OCI-LY1 (cell line): ENCODE measurements at regions not wholly inside any gene's neighbourhood (a gene's known extent, or its start where the extent isn't known, plus 50 kb on each side); places are given as distances from the start of the nearest gene placed in this dataset.

Experiments used
- H2AFZ ChIP-seq: fragments of 200-600 bp; sonication (generic), shearing (Covaris generic); 2 replicates; pipeline ENCODE4 v1.6.0; 2014; ENCODE audit warnings: antibody characterized with exemption, mild to moderate bottlenecking, low read length
- H3F3A ChIP-seq: fragments of 200-600 bp; sonication (generic), shearing (Covaris generic); 2 replicates; pipeline ENCODE4 v1.6.0; 2014; ENCODE audit warnings: mild to moderate bottlenecking, antibody characterized with exemption, low read length, moderate library complexity; ENCODE audit not compliant: insufficient read depth
- H3K27ac ChIP-seq: fragments of 200-600 bp; sonication (generic); 2 replicates; pipeline ENCODE4 v1.5.1; 2014; ENCODE audit warnings: low read length, mixed run types, mild to moderate bottlenecking, low read depth; ENCODE audit not compliant: poor library complexity, severe bottlenecking
- H3K27me3 ChIP-seq: fragments of 200-600 bp; sonication (generic); 2 replicates; pipeline ENCODE4 v1.6.0; 2014; ENCODE audit warnings: antibody characterized with exemption, mild to moderate bottlenecking, low read length, moderate library complexity; ENCODE audit not compliant: insufficient read depth
- H3K36me3 ChIP-seq: fragments of 200-600 bp; sonication (generic); 2 replicates; pipeline ENCODE4 v1.6.1; 2014; ENCODE audit warnings: mild to moderate bottlenecking, antibody characterized with exemption, low read length, moderate library complexity, mixed read lengths; ENCODE audit not compliant: insufficient read depth
- H3K4me1 ChIP-seq: fragments of 200-600 bp; sonication (generic); 2 replicates; pipeline ENCODE4 v1.5.1; 2014; ENCODE audit warnings: mild to moderate bottlenecking, low read length, moderate library complexity; ENCODE audit not compliant: insufficient read depth, severe bottlenecking
- H3K4me2 ChIP-seq: fragments of 200-600 bp; sonication (generic), shearing (Covaris generic); 2 replicates; pipeline ENCODE4 v1.6.1; 2014; ENCODE audit warnings: low read length
- H3K4me3 ChIP-seq: fragments of 200-600 bp; sonication (generic); 2 replicates; pipeline ENCODE4 v1.5.1; 2014; ENCODE audit warnings: low read length, low read depth, mild to moderate bottlenecking, mixed read lengths; ENCODE audit not compliant: poor library complexity, severe bottlenecking
- H3K79me2 ChIP-seq: fragments of 200-600 bp; shearing (Covaris generic); 2 replicates; pipeline ENCODE4 v1.6.1; 2016; ENCODE audit warnings: mixed run types, low read length, mixed read lengths; ENCODE audit not compliant: insufficient read depth
- H3K9ac ChIP-seq: fragments of 200-600 bp; sonication (generic), shearing (Covaris generic); 2 replicates; pipeline ENCODE4 v1.6.1; 2014; ENCODE audit warnings: mild to moderate bottlenecking, low read length, mixed read lengths
- H3K9me2 ChIP-seq: fragments of 200-600 bp; sonication (generic), shearing (Covaris generic); 2 replicates; pipeline ENCODE4 v1.6.1; 2014; ENCODE audit warnings: low read depth, mild to moderate bottlenecking, low read length, mixed read lengths
- H3K9me3 ChIP-seq: fragments of 200-600 bp; shearing (Covaris generic); 2 replicates; pipeline ENCODE4 v1.6.1; 2014; ENCODE audit warnings: low read length, mixed read lengths
- H4K20me1 ChIP-seq: fragments of 200-600 bp; sonication (generic), shearing (Covaris generic); 2 replicates; pipeline ENCODE4 v1.6.0; 2016; ENCODE audit warnings: mild to moderate bottlenecking, low read length; ENCODE audit not compliant: insufficient read depth
- CTCF ChIP-seq: fragments of 200-600 bp; sonication (generic), shearing (Covaris generic); IDR thresholded peaks from 2 replicates; pipeline ENCODE4 v1.5.1; 2017; ENCODE audit warnings: mild to moderate bottlenecking, antibody characterized with exemption, low read length, moderate library complexity, mixed read lengths
- EZH2 ChIP-seq: fragments of 200-600 bp; sonication (generic), shearing (Covaris generic); IDR thresholded peaks from 2 replicates; pipeline ENCODE4 v1.8.0; 2017; ENCODE audit warnings: borderline replicate concordance, mixed run types, mild to moderate bottlenecking, antibody characterized with exemption, low read length, moderate library complexity, mixed read lengths

- Histone ChIP-seq H3K36me3 (no peaks in the 10 kb centered on the region), H3K4me1 (peaks cover 9% of the 10 kb centered on the region), H3K27me3 (no peaks in the 10 kb centered on the region), H3K4me2 (no peak overlapping the region), H3K79me2 (no peaks in the 10 kb centered on the region), H3K27ac (no peak overlapping the region), H3K9ac (no peak overlapping the region), H3K9me3 (no peaks in the 10 kb centered on the region), H3K9me2 (no peaks in the 10 kb centered on the region), H3K4me3 (no peak overlapping the region), H3F3A (no peaks in the 10 kb centered on the region), H4K20me1 (no peaks in the 10 kb centered on the region), H2AFZ (no peak overlapping the region)
- TF ChIP-seq EZH2 (no peak), CTCF (no peak)
Measured at GRCh38 chr12:4852308-4852707, 57.4 kb upstream of the KCNA1 start.

- Histone ChIP-seq H3K4me3 (no peak overlapping the region), H3K4me1 (peaks cover 9% of the 10 kb centered on the region), H2AFZ (no peak overlapping the region), H3K9me3 (no peaks in the 10 kb centered on the region), H3K27ac (no peak overlapping the region), H3K27me3 (no peaks in the 10 kb centered on the region), H3K36me3 (no peaks in the 10 kb centered on the region), H3K4me2 (no peak overlapping the region), H3K79me2 (no peaks in the 10 kb centered on the region), H3K9me2 (no peaks in the 10 kb centered on the region), H3K9ac (no peak overlapping the region), H4K20me1 (no peaks in the 10 kb centered on the region), H3F3A (no peaks in the 10 kb centered on the region)
- no peak for TF ChIP-seq CTCF
- no peak for TF ChIP-seq EZH2
Measured at GRCh38 chr12:4852911-4853310, 56.8 kb upstream of the KCNA1 start.

- Histone ChIP-seq H3K79me2 (no peaks in the 10 kb centered on the region), H3K4me2 (no peak overlapping the region; the same call in 1 of the 2 replicates), H4K20me1 (no peaks in the 10 kb centered on the region), H3K9me3 (no peaks in the 10 kb centered on the region), H3K4me3 (no peak overlapping the region), H3K9me2 (no peaks in the 10 kb centered on the region), H3K27me3 (no peaks in the 10 kb centered on the region), H3K36me3 (no peaks in the 10 kb centered on the region), H2AFZ (no peak overlapping the region), H3K4me1 (peaks cover 3% of the 10 kb centered on the region), H3F3A (no peaks in the 10 kb centered on the region), H3K9ac (no peak overlapping the region), H3K27ac (no peak overlapping the region)
- TF ChIP-seq CTCF = peak; percentile 73
- no peak for TF ChIP-seq EZH2
Measured at GRCh38 chr12:4855121-4855924, 54.4 kb upstream of the KCNA1 start.
